Fibroblast of upper back skin (primary cell): ENCODE measurements at regions not wholly inside any gene's neighbourhood (a gene's known extent, or its start where the extent isn't known, plus 50 kb on each side); places are given as distances from the start of the nearest gene placed in this dataset.

ENCODE experiments used
- DNase-seq: peaks from one replicate; pipeline ENCODE4 v3.0.0-alpha.2; 2013

DNA sequence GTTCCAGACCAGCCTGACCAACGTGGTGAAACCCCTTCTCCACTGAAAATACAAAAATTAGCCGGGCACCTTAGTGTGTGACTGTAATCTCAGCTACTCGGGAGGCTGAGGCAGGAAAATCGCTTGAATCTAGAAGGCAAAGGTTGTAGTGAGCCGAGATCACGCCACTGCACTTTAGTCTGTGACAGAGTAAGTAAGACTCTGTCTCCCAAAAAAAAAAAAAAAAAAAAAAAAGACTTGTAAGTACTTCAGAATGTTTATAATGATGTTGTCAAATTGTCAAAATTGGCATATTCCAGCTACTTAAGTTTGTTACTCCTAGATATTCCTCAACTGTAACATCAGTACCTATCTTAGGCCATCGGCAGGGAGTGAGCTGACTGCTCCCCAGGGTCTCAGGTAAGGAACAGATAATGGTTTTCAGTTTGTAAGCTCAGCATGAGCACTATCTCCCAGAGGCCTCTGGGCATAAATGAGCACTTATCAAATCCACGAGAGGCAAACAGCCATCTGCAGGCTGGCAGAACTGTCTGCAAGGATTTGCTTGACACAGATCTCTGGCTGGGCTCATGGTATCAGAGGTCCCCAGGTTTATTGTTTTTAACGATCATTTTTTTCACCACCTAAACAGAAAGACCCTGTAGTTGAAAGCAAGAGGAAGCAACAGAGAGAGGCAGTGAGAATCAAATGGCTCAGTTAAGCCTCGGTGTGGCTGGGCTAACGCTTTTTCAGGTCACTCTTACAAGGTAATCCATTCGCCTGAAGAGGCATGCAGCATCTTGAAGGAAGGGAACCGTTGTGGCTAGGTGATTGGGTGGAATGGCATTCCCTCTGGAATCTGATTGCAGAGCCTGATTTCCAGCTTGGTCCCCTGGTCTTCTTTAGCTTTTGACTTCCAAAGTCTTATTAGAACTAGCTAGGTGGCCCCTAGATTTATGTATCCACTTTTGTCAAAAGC, 115.9 kb downstream of the LY86 start:
- no peak for DNase-seq

DNA sequence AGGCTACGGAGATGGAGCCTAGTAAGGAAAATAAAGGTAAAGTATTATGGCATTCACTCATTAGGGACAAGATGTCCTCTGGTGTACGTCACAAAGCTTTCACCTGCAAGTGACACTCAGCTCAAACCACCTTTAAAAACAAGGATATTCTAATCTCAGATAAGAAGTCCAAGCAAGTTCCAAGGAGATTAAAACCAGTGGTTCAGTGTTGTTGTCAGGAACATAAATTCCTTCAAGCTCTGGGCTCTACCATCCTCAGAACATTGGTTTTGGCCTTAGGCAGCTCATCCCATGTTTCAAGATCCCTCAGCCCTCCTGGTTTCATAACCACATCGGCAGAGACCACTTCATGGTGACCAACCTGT, 116.5 kb downstream of the LY86 start:
- no peak for DNase-seq

- DNase-seq = no peak
These were observed 117.6 kb downstream of the LY86 start for GRCh38 chr6:6705915-6706675.

DNA sequence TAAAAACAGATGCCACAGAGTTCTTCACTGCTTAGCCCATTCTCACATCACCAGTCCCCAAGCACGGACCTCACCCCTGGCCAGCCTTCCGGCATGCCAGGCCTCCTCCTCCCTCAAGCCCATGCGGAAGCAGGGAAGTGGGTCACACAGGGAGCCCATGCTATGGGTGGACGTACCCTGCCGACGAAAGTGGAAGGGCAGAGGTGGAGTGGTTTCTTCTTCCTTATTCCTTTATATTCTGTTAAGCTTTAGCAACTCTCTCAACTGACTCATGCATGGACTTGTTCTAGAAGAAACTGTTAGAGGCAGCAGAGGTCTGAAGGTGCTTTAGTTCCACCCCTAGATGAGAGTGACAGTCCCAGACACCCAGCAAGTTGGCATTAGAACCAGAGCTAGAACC, 118.6 kb downstream of the LY86 start:
- no peak for DNase-seq

GRCh38 chr6:6709106-6709505, 120.6 kb downstream of the LY86 start:
- DNase-seq = no peak

DNA sequence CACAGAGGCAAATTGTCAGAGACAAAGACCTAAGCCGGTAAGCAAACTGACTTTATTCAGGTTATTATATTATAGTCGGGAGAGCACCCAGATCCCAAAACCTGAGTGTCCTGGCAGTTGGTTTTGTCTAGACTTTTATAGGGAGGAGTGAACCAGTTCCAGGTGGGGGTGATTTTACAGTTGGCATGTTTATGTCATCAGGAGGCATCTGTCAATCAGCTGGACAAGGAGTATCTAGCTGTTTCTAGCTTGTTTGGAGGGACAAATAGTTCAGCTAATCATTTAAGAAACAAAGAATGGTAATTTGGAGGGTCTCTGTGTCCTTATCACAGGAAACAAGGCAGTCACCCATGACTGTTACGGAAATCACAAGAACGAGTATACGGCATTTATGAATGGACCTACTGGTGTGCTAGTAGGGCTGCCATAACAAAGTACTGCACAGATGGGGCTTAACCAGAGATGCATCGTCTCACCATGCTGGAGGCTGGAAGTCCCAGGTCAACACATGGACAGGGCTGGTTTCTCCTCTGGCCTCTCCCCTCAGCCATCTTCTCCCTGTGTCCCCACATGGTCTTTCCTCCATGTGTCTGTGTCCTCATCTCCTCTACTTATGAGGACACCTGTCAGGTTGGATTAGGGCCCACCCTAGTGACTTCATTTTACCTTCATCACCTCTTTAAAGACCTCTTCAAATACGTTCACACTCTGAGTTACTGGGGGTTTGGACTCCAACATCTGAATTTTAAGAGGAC, 122.7 kb downstream of the LY86 start:
- DNase-seq = no peak

DNA sequence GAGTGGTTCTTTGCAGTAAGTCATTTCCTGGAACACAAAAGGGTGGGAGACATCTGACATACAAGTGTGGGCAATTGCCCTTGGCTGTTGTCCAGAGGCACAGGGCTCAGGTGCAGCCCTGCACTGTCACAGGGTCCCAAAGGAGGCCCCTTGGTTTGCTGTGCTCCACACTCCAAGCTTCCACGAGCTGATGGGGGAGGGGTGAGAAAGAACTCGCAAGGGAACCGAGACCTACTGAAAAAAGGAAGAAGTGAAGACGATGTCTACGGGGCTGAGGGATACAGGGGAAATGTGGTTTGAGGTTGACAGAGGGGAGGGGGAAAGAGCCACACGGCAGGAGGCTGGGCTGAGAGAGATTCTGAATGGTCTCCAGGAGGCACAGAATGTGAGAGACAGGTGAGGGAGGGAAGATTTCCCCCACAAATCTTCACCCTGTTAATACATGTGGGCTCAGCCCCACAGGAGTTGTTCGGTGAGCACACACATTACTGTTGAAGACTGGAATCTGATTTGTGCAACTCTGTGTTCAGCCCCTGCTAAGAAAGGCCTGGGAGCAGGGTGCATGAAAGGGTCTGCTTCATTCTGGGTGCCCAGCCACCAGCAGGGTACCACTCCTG, 123.4 kb downstream of the LY86 start:
- no peak for DNase-seq

DNA sequence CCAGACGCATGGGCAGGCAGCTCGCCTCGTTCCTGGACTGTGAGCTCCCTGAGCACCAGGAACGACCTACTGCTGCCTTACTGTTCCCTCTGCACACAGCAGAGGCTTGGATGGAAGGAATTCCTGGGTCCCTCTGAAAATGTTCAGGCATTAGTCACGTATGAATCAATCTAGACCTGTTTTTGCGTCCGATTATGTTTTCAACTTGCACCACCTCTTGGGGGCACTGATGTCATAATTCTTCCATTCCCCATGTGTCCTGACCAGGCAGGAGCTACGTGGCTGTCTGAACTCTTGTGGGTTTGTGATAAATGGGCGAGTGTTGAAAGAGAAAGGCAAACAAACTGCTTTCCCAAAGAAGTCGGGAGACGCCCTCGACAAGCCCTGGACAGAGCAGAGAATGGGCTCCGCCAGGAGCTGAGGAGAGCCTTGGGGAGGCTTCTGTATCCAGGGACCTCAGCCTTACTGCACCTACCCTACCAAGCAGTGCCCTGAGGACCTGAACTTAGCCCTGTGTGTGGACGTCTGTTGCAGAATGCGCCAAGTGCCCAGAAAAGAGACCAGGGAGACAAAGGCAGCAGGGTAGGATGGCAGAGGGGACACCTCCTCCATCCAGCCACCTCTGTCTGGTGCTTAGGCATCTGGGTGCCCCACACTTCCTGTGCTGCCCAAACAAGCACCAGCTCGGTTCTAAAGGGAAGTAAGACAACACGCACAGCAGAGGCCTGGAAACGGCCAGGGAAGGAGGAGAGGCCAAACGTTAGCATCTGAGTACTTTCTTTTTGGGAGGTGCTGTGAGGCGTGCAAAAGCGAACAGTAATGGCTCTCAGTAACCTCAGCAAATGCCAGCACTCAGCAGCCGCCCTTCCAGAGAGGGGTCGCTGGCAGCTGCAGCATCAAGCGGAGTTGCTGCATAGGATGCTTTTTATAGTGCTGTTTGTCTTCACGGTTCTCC, 124.2 kb downstream of the LY86 start:
- DNase-seq = peak; percentile 95

- DNase-seq = peak; percentile 75
These were observed 125.1 kb downstream of the LY86 start for GRCh38 chr6:6713657-6714056.

- DNase-seq = no peak
These were observed 125.8 kb downstream of the LY86 start for GRCh38 chr6:6714118-6714897.

- DNase-seq = no peak
These were observed 126.4 kb downstream of the LY86 start for GRCh38 chr6:6714953-6715352.

DNA sequence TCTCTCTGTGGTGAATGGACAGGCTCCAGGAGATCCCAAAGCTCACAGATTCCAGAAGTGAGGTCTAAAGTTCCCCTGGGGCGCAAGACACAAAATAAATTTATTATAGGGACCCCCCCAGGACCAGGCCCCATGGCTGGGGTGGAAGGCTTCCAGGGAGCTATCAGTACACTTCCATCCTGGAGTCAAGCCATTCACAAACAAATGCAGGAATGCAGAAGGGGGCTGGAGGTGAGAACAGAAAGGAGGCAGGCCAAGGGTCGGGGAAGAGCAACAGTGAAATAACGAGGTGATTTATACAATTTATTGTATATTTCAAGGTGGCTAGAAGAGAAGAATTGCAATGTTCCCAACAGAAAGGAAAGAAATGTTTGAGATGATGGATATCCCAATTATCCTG, 126.9 kb downstream of the LY86 start:
- DNase-seq = no peak

DNA sequence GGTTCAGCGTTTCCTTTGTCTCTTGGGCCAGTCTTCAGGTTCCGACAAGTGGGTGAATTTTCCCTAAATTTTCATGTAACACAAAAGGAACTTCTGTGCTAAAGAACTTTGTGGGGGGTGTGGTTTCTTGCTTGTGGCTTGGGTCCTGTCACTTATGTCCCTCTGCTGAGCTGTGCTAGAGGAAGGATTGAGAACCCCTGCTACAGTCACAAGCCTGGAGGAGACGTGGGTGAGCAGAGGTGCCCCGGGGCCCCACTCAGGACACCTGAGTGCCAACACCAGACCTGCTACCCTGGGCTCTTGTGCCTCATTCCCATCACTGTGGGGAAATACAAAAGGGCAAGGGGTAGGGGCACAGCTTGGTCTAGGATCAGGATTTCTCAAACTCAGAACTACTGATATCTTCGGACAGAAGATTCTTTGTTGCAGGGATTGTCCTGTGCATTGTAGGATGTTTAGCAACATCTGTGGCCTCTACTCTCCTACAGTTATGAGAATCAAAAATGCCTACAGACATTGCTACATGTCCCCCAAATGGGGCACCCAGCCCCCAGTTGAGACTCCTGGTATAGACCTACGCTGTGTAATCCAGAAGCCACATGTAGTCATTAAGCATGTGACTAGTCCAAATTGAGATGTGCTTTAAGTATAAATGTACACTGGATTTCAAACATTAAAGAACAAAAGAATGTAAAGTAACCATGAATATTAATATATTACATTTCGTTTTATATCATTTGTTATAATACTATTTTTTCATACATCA, 128.7 kb downstream of the LY86 start:
- no peak for DNase-seq

GRCh38 chr6:6717953-6718352, 129.4 kb downstream of the LY86 start:
- no peak for DNase-seq

- DNase-seq = no peak
These were observed 133.1 kb downstream of the LY86 start for GRCh38 chr6:6721606-6722005.

DNA sequence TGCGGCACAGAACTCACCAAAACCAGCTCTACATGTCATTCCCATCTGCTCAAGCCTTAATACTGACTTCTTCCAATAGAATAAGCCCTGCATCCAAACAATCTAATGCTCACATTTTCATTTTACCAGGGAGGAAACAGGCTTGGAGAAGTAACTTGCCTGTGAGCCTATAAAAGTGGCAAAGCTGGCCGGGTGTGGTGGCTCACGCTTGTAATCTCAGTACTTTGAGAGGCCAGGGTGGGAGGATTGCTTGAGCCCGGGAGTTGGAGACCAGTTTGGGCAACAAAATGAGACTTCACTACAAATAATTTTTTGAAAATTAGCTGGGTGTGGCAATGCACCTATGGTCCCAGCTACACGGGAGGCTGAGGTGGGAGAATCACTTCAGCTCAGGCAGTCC, 133.7 kb downstream of the LY86 start:
- no peak for DNase-seq

GRCh38 chr6:6723361-6723760, 134.8 kb downstream of the LY86 start:
- no peak for DNase-seq

DNA sequence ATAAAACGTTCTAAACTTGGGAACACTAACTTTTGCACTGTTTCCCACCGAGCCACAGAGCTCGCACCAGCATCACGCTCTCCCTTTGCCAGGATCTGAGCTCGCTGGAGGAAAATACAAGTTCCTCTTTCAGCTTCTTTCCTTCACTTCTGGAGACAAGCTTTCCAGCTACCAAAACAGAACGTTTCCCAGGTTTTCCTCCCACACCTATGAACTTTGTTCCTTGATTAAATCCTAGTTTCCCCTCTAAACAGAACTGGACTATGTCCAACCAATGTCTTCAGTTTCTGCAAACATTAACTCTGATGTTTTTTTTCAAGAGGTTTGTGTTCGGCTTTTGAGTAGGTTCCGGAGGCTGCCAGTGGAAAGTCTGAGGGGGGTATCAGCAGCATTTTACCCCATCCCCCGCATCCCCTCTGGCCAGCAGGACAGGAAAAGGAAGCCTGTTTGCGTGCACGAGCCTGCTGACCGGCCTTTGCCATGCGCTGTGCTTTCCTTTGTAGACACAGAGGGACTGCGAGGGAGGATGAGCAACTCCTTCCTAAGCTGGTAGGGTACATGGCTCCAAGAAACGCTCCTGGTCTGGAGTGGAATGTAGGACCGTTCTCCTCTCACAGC, 135.5 kb downstream of the LY86 start:
- DNase-seq = no peak
